Skin epidermis (tissue), 12 donors: ENCODE measurements at regions not wholly inside any gene's neighbourhood (a gene's known extent, or its start where the extent isn't known, plus 50 kb on each side); places are given as distances from the start of the nearest gene placed in this dataset.

Source experiments
- H3K27ac ChIP-seq, 21 experiments: fragments of 200-600 bp; sonication (generic) in 11 of 21; one replicate each; pipeline ENCODE4 v1.5.0; 2020; ENCODE audit warnings: mild to moderate bottlenecking in 3 of 21, inconsistent platforms in 2 of 21, moderate library complexity in 2 of 21
- H3K4me3 ChIP-seq, 7 experiments: fragments of 200-600 bp; sonication (generic) in 2 of 7; one replicate each; pipeline ENCODE4 v1.5.0; 2020; ENCODE audit warnings: inconsistent platforms in 2 of 7, mild to moderate bottlenecking in 2 of 7, moderate library complexity in 1 of 7

- Histone ChIP-seq H3K27ac (no peak overlapping the region), H3K4me3 (no peak overlapping the region)
Measured at GRCh38 chrX:7198499-7198898, 50.5 kb upstream of the PUDP start.
